AG04449 (cell line): ENCODE measurements at regions not wholly inside any gene's neighbourhood (a gene's known extent, or its start where the extent isn't known, plus 50 kb on each side); places are given as distances from the start of the nearest gene placed in this dataset.

ENCODE experiments used
- CTCF ChIA-PET: fragments of 350-600 bp; formaldehyde crosslinking; extraction: SDS; loops from one replicate; lab custom pipeline; 2021; ENCODE audit warnings: antibody characterized with exemption; lab: Yijun Ruan, JAX
- POLR2A ChIA-PET: fragments of 400-600, 350-600 bp; formaldehyde crosslinking; extraction: SDS; loops from one replicate; lab custom pipeline; 2020; ENCODE audit warnings: antibody characterized with exemption, inconsistent platforms; lab: Yijun Ruan, JAX
- DNase-seq: peaks from one replicate; pipeline ENCODE4 v3.0.0-alpha.2; 2010; ENCODE audit warnings: low read depth, low spot score
- H3K4me3 ChIP-seq: 2 replicates; pipeline ENCODE4 v1.5.1; 2011; ENCODE audit warnings: low read depth, mild to moderate bottlenecking, control low read depth, low read length
- TF ChIP-seq, protein P1 (sequence below): IDR thresholded peaks from one replicate; pipeline ENCODE4 v1.5.1; 2011; ENCODE audit warnings: mild to moderate bottlenecking, moderate library complexity, low read length, control low read depth, inconsistent platforms; ENCODE audit not compliant: insufficient read depth; ENCODE audit errors: missing control alignments

DNA sequence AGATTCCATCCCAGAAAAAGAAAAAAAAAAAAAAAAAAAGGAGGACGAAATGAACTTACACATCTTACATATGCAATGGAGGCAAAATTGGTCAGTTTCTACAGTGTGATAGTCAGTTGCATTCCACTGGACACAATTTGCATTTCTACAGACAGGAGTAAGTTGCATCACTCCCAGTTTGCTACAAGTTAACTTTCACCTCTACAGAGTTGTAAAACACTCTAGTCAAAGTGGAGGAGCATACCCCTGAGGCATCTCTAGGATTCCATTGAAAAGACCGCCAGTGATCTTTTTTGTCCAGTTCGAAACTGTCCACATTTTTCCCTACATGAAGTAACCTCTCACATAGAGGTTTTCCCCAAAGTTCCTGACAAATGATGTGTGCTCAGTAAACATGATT, 202.8 kb downstream of the VAPA start:
- no peak for DNase-seq
- ChIA-PET CTCF (no interaction called here), POLR2A (no interaction called here)
- H3K4me3 ChIP-seq = no peak overlapping the region
- TF ChIP-seq, protein P1, sequence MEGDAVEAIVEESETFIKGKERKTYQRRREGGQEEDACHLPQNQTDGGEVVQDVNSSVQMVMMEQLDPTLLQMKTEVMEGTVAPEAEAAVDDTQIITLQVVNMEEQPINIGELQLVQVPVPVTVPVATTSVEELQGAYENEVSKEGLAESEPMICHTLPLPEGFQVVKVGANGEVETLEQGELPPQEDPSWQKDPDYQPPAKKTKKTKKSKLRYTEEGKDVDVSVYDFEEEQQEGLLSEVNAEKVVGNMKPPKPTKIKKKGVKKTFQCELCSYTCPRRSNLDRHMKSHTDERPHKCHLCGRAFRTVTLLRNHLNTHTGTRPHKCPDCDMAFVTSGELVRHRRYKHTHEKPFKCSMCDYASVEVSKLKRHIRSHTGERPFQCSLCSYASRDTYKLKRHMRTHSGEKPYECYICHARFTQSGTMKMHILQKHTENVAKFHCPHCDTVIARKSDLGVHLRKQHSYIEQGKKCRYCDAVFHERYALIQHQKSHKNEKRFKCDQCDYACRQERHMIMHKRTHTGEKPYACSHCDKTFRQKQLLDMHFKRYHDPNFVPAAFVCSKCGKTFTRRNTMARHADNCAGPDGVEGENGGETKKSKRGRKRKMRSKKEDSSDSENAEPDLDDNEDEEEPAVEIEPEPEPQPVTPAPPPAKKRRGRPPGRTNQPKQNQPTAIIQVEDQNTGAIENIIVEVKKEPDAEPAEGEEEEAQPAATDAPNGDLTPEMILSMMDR = no peak

DNA sequence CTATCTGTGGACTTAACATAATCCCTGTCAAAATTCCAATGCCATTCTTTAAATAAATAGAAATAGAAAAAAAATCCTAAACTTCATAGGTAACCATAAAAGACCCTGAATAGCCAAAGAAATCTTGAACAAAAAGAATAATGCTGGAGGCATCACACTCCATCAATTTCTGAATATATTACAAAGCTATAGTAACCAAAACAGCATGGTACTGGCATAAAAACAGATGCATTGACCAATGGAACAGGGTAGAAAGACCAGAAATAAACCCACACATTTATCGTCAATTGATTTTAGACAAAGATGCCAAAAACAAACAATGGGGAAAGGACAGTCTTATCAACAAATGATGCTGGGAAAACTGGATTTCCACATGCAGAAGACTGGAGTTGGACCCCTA, 205.7 kb downstream of the VAPA start:
- ChIA-PET POLR2A (no interaction called here), CTCF (no interaction called here)
- DNase-seq = no peak
- TF ChIP-seq, protein P1 = no peak
- no peak overlapping the region for H3K4me3 ChIP-seq

DNA sequence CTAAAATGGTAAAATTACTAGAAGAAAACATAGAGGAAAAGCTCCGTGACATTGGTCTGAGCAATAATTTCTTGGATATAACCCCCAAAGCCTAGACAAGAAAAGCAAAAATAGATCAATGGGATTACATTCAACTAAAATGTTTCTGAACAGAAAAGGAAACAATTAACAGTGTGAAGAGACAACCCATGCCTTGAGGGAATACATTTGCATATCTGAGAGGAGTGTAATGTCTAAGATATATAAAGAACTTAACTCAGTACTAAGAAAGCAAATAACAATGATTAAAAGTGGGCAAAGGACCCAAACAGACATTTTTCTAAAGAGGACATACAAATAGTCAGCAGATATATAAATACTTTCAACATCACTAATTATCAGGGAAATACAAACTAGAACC, 206.2 kb downstream of the VAPA start:
- DNase-seq = no peak
- ChIA-PET CTCF (no interaction called here), POLR2A (no interaction called here)
- TF ChIP-seq, protein P1 = no peak
- no peak overlapping the region for H3K4me3 ChIP-seq

DNA sequence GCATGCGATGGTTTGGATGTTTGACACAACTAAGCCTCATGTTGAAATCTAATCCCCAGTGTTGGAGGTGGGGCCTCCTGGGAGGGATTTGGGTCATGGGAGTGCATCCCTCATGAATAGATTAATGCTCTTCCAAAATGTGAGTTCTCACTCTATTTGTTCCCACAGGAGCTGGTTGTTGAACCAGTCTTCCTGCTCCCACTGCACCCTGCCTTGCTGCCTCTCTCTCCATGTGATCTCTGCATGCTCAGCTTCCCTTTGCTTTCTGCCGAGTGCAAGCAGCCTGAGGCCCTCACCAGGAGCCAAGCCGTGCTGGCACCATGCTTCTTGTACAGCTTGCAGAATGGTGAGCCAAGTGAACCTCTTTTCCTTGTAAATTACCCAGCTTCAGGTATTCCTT, 206.8 kb downstream of the VAPA start:
- DNase-seq = no peak
- POLR2A ChIA-PET = no interaction called here
- CTCF ChIA-PET = no interaction called here
- no peak overlapping the region for H3K4me3 ChIP-seq
- TF ChIP-seq, protein P1 = no peak

DNA sequence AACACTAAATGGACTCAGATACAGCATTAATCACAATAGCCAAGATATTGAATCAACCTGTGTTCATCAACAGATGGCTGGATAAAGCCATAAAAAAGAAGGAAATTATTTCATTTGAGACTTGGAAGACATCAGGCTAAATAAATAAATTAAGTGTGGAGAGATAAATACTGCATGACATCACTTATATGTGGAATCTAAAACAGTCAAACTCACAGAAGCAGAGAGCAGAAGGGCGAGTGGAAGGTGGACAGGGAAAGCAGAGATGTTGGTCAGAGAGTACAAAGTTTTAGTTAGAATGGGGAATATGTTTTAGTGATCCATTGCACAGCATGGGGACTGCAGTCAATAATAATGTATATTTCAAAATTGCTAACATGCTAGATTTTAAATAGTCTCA, 207.2 kb downstream of the VAPA start:
- DNase-seq = no peak
- CTCF ChIA-PET = no interaction called here
- POLR2A ChIA-PET = no interaction called here
- TF ChIP-seq, protein P1 = no peak
- H3K4me3 ChIP-seq = no peak overlapping the region

DNA sequence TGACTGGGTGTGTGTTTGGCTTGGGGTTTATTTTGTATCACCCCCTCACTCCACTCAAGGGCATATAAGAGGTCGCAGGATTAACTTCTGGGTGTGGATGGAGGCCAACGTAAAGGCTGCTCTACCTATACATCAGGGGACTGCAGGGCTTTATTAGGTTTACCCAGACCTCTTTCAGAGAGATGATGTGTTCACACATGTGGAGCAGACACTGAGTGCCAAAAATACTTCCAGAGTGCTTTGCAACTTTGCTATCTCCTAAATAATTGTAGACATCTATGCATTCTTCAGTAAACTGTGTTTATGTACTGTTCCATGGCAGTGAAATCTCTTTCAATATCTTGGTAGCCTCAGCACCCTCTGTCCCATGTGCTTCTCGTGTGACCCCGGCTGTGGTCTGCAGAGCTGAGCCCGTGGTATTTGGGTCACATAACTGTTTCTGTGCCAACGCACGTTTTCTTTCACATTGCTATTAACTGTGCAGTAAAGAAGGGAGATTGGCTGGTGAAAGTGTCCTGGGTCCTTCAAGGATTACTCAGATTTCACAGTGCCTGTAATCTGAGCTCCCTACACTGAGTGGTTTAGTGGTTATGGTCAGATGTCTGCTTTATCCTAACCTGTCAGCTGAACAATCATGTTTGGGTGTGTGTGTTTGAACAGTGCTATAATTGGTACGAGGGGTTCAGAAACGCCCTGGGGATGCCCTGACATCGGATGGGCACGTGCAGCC, 208.1 kb downstream of the VAPA start:
- peak; percentile 77 for DNase-seq
- CTCF ChIA-PET = interaction anchor here (0.7 to 1.0 kb wide), 2 partner anchors 9 to 187 kb away, joined by 3 read pairs; no protein-coding TSS in a partner anchor
- H3K4me3 ChIP-seq = no peak overlapping the region
- POLR2A ChIA-PET = no interaction called here
- TF ChIP-seq, protein P1 = no peak
